Endodermal cell (in vitro differentiated cells): ENCODE measurements at regions not wholly inside any gene's neighbourhood (a gene's known extent, or its start where the extent isn't known, plus 50 kb on each side); places are given as distances from the start of the nearest gene placed in this dataset.

Source experiments
- DNase-seq: peaks from one replicate; pipeline ENCODE4 v3.0.0-alpha.2; 2017
- H3K27ac ChIP-seq: 2 replicates; pipeline ENCODE4 v1.5.1; 2013; ENCODE audit warnings: mild to moderate bottlenecking, low read depth, low read length, moderate library complexity
- H3K27me3 ChIP-seq: 2 replicates; pipeline ENCODE4 v1.6.1; 2013; ENCODE audit warnings: mild to moderate bottlenecking, low read length, moderate library complexity; ENCODE audit not compliant: insufficient read depth, control insufficient read depth, poor library complexity, severe bottlenecking
- H3K36me3 ChIP-seq: 2 replicates; pipeline ENCODE4 v1.7.0; 2013; ENCODE audit warnings: mild to moderate bottlenecking, low read length, moderate library complexity; ENCODE audit not compliant: control insufficient read depth, insufficient read depth
- H3K4me1 ChIP-seq: one replicate; pipeline ENCODE4 v1.7.0; 2013; ENCODE audit warnings: low read length; ENCODE audit not compliant: control insufficient read depth, insufficient read depth
- H3K4me3 ChIP-seq: 2 replicates; pipeline ENCODE4 v1.5.1; 2013; ENCODE audit warnings: mild to moderate bottlenecking, low read length, moderate library complexity
- H3K9ac ChIP-seq: 2 replicates; pipeline ENCODE4 v1.6.1; 2013; ENCODE audit warnings: mild to moderate bottlenecking, low read length, moderate library complexity; ENCODE audit not compliant: poor library complexity, severe bottlenecking; ENCODE audit errors: extremely low read depth
- H3K9me3 ChIP-seq: 2 replicates; pipeline ENCODE4 v1.6.1; 2013; ENCODE audit warnings: mild to moderate bottlenecking, low read length, moderate library complexity; ENCODE audit not compliant: control insufficient read depth
- H3K27ac Mint-ChIP-seq: 2 replicates; pipeline ENCODE4 v1.8.0; 2020; ENCODE audit warnings: mixed read lengths
- H3K27me3 Mint-ChIP-seq: 2 replicates; pipeline ENCODE4 v1.8.0; 2021; ENCODE audit warnings: mild to moderate bottlenecking, mixed read lengths; ENCODE audit not compliant: insufficient read depth
- H3K36me3 Mint-ChIP-seq: 2 replicates; pipeline ENCODE4 v1.8.0; 2020; ENCODE audit warnings: low read depth, mixed read lengths
- H3K4me1 Mint-ChIP-seq: 2 replicates; pipeline ENCODE4 v1.8.0; 2020; ENCODE audit warnings: mixed read lengths
- H3K4me3 Mint-ChIP-seq: 2 replicates; pipeline ENCODE4 v1.8.0; 2020; ENCODE audit warnings: mild to moderate bottlenecking, moderate library complexity, mixed read lengths
- H3K9me3 Mint-ChIP-seq: 2 replicates; pipeline ENCODE4 v1.8.0; 2020; ENCODE audit warnings: mild to moderate bottlenecking, mixed read lengths
- WGBS, 2 experiments: methylation state at CpG; one replicate each; pipeline versions ENCODE4 v1.1.5 to v1.1.7; 2013; ENCODE audit warnings: missing lambda C conversion rate in 2 of 2, mixed read lengths in 1 of 2; ENCODE audit not compliant: insufficient coverage in 1 of 2, insufficient read length in 1 of 2; 5-methylcytosine and 5-hydroxymethylcytosine counted together
- TF ChIP-seq, protein P1 (sequence below): fragments of 200-600 bp; sonication (generic); conservative IDR thresholded peaks from 2 replicates; pipeline ENCODE4 v1.5.0; 2021; ENCODE audit warnings: antibody characterized with exemption, mild to moderate bottlenecking

DNA sequence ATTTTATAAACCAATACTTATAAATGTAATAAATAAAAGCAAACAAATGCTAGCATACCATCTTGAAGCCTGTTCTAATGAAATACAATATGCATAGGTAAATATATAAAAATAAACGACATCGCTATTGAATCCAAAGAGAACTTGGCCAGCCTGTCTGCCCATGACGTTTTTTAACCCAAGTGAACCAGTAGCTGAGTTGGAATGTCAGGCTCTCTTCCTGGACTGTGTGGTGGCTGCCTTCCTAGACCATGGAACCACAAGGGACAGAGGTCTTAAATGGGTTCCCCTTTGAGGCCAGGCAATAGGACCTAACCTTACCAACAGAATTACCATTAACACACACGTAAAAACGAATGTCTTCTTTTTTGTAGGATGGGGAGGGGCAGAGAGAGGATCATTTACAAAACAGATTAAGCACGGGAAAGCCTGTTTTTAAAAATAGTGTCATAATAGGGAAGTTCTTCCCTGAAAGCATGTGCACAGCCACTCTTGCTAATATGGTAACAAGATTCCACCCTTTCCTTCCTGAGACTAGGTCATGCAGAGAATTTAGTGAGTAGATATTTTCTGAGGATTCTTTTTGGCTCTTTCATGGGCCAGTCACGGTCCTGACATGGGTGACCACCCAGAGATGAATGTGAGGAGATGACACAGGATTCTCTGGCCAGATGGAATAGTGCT lies 69.4 kb upstream of the ACSL1 start:
- H3K27me3 Mint-ChIP-seq, result peaks cover 8% of the 10 kb centered on the region

DNA sequence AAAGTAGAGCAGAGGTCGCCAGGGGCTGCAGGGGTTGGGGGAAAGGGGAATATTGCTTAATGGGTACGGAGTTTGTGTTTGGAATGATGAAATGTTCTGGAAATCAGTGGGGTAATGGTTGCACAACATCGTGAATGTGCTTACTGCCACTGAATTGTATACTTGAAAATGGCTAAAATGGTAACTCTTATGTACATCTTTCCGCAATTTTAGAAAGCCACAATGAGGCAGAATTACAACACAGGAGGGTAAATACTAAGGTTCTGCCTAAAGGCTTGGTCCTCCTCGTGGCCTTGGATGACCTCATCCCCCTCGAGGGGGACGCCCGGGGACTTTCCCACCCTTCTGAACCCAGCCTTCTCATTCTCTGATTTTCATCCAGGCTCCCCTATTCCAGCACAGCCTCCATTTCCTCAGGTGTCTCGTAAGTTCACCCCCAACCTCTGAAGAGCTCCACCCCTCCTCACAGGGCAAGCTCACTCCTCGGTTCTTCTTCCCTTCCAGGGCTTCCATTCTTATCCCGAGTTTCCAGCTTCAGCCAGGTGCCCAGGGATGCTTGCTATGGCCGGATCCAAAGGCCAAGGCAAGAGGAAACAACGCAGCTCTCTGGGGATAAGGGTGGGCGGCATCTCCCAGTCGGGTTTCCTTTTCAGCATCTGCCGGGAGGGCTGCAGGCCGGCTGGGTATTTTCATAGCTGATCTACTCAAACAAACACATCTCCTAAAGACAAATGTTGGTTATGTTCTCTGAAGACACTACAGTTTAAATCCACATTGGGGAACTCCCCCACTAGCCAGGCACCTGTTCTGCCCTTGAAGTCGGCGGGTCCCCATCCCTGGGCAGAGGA lies 71.3 kb upstream of the ACSL1 start:
- H3K27ac ChIP-seq, result no peak overlapping the region
- Mint-ChIP-seq H3K9me3 (no peaks in the 10 kb centered on the region), H3K27ac (no peak overlapping the region), H3K4me1 (no peaks in the 10 kb centered on the region), H3K4me3 (no peak overlapping the region), H3K36me3 (no peaks in the 10 kb centered on the region), H3K27me3 (peaks cover 6% of the 10 kb centered on the region)
- H3K4me3 ChIP-seq, result no peak overlapping the region
- no peak overlapping the region for H3K9ac ChIP-seq
- WGBS, 2 experiments, result 92 to 94% methylated on average over 14 to 19 of the region's 19 CpGs
- H3K4me1 ChIP-seq, result no peaks in the 10 kb centered on the region
- TF ChIP-seq, protein P1, sequence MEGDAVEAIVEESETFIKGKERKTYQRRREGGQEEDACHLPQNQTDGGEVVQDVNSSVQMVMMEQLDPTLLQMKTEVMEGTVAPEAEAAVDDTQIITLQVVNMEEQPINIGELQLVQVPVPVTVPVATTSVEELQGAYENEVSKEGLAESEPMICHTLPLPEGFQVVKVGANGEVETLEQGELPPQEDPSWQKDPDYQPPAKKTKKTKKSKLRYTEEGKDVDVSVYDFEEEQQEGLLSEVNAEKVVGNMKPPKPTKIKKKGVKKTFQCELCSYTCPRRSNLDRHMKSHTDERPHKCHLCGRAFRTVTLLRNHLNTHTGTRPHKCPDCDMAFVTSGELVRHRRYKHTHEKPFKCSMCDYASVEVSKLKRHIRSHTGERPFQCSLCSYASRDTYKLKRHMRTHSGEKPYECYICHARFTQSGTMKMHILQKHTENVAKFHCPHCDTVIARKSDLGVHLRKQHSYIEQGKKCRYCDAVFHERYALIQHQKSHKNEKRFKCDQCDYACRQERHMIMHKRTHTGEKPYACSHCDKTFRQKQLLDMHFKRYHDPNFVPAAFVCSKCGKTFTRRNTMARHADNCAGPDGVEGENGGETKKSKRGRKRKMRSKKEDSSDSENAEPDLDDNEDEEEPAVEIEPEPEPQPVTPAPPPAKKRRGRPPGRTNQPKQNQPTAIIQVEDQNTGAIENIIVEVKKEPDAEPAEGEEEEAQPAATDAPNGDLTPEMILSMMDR, result no peak
- no peak for DNase-seq
- no peaks in the 10 kb centered on the region for H3K27me3 ChIP-seq
- H3K9me3 ChIP-seq, result no peaks in the 10 kb centered on the region
- no peaks in the 10 kb centered on the region for H3K36me3 ChIP-seq

More for the DNA sequence above, 69.4 kb upstream of the ACSL1 start:
- no peaks in the 10 kb centered on the region for H3K27me3 ChIP-seq
- no peaks in the 10 kb centered on the region for H3K4me1 Mint-ChIP-seq
- H3K36me3 Mint-ChIP-seq, result no peaks in the 10 kb centered on the region
- DNase-seq, result no peak
- no peaks in the 10 kb centered on the region for H3K9me3 ChIP-seq
- no peaks in the 10 kb centered on the region for H3K36me3 ChIP-seq
- TF ChIP-seq, protein P1, result no peak
- 80 to 91% methylated on average over 1 to 7 of the region's 7 CpGs for WGBS, 2 experiments
- no peak overlapping the region for H3K27ac Mint-ChIP-seq
- no peaks in the 10 kb centered on the region for H3K4me1 ChIP-seq
- H3K27ac ChIP-seq, result no peak overlapping the region
- no peak overlapping the region for H3K4me3 Mint-ChIP-seq
- no peak overlapping the region for H3K9ac ChIP-seq
- H3K9me3 Mint-ChIP-seq, result no peaks in the 10 kb centered on the region
- no peak overlapping the region for H3K4me3 ChIP-seq

DNA sequence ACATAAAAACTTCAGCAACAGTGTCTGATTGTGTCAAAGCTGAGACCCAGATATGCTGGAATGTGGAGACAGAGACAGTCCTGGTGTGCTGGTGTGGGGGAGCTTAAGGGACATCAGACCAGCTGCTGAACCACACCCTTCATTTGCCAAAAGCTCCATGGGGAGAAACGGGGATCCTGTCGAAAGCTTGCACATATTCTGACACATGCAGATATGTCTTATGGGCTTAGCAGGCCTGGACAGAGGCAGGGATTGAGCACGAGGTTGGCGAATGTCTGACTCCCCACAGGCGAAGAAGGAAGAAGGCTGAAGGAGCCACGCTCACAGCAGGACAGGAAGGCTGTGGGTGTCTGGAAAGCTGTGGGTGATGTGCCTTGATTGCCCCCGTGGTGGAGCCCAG lies 72.1 kb upstream of the ACSL1 start:
- no peak overlapping the region for H3K4me3 ChIP-seq
- Mint-ChIP-seq H3K36me3 (no peaks in the 10 kb centered on the region), H3K27me3 (peaks cover 6% of the 10 kb centered on the region), H3K27ac (no peak overlapping the region), H3K4me1 (no peaks in the 10 kb centered on the region), H3K9me3 (no peaks in the 10 kb centered on the region), H3K4me3 (no peak overlapping the region)
- H3K9me3 ChIP-seq, result no peaks in the 10 kb centered on the region
- H3K4me1 ChIP-seq, result no peaks in the 10 kb centered on the region
- H3K27ac ChIP-seq, result no peak overlapping the region
- DNase-seq, result no peak
- no peaks in the 10 kb centered on the region for H3K36me3 ChIP-seq
- 82 to 87% methylated on average over 7 of the region's 7 CpGs for WGBS, 2 experiments
- H3K9ac ChIP-seq, result no peak overlapping the region
- TF ChIP-seq, protein P1, result no peak
- H3K27me3 ChIP-seq, result no peaks in the 10 kb centered on the region
